NCI-H146 (cell line): ENCODE measurements at regions not wholly inside any gene's neighbourhood (a gene's known extent, or its start where the extent isn't known, plus 50 kb on each side); places are given as distances from the start of the nearest gene placed in this dataset.
"Not testable (repeated sequence)": the region's sequence is repeated elsewhere in the genome, so short reads cannot be mapped to it uniquely, and the experiment has no call there.

Experiments
- DNase-seq: peaks from one replicate; lab custom pipeline; 2025; lab: John Stamatoyannopoulos, UW

GRCh38 chr12:20127413-20127812 is 240.9 kb upstream of the PDE3A start:
- no peak for DNase-seq

- DNase-seq, result no peak
Observed at GRCh38 chr12:20128928-20129327, 239.4 kb upstream of the PDE3A start.

- DNase-seq, result peak; percentile 19
Observed at GRCh38 chr12:20132818-20133217, 235.5 kb upstream of the PDE3A start.

GRCh38 chr12:20134652-20135051 is 233.7 kb upstream of the PDE3A start:
- no peak for DNase-seq

- no peak for DNase-seq
Observed at GRCh38 chr12:20140751-20141150, 227.6 kb upstream of the PDE3A start.

- DNase-seq, result no peak
Observed at GRCh38 chr12:20142316-20142715, 226.0 kb upstream of the PDE3A start.

GRCh38 chr12:20142956-20143355 is 225.4 kb upstream of the PDE3A start:
- DNase-seq, result no peak

GRCh38 chr12:20144341-20144740 is 224.0 kb upstream of the PDE3A start:
- DNase-seq, result no peak

GRCh38 chr12:20148241-20148640 is 220.1 kb upstream of the PDE3A start:
- DNase-seq, result no peak

- no peak for DNase-seq
Observed at GRCh38 chr12:20150835-20151422, 217.4 kb upstream of the PDE3A start.

- DNase-seq, result no peak
Observed at GRCh38 chr12:20154052-20154451, 214.3 kb upstream of the PDE3A start.

- DNase-seq, result no peak
Observed at GRCh38 chr12:20155374-20155773, 213.0 kb upstream of the PDE3A start.

GRCh38 chr12:20160899-20161298 is 207.4 kb upstream of the PDE3A start:
- not testable (repeated sequence) for DNase-seq

- no peak for DNase-seq
Observed at GRCh38 chr12:20174528-20175175, 193.7 kb upstream of the PDE3A start.

GRCh38 chr12:20175704-20176388 is 192.5 kb upstream of the PDE3A start:
- peak; percentile 37 for DNase-seq

- DNase-seq, result no peak
Observed at GRCh38 chr12:20181416-20182180, 186.7 kb upstream of the PDE3A start.

- DNase-seq, result no peak
Observed at GRCh38 chr12:20183563-20183962, 184.8 kb upstream of the PDE3A start.

- DNase-seq, result no peak
Observed at GRCh38 chr12:20184514-20184913, 183.8 kb upstream of the PDE3A start.

- no peak for DNase-seq
Observed at GRCh38 chr12:20187456-20187855, 180.9 kb upstream of the PDE3A start.

- no peak for DNase-seq
Observed at GRCh38 chr12:20188930-20189653, 179.2 kb upstream of the PDE3A start.

GRCh38 chr12:20189767-20190166 is 178.6 kb upstream of the PDE3A start:
- no peak for DNase-seq

- DNase-seq, result peak; percentile 11
Observed at GRCh38 chr12:20194171-20194570, 174.2 kb upstream of the PDE3A start.
